HG02798 (cell line): ENCODE measurements at regions not wholly inside any gene's neighbourhood (a gene's known extent, or its start where the extent isn't known, plus 50 kb on each side); places are given as distances from the start of the nearest gene placed in this dataset.

ENCODE experiments used
- ATAC-seq: cut with Tn5 transposase; IDR thresholded peaks from one replicate; pipeline ENCODE4 v1.9.1; 2021; ENCODE audit warnings: mild to moderate bottlenecking; ENCODE audit not compliant: unreplicated experiment, poor library complexity

DNA sequence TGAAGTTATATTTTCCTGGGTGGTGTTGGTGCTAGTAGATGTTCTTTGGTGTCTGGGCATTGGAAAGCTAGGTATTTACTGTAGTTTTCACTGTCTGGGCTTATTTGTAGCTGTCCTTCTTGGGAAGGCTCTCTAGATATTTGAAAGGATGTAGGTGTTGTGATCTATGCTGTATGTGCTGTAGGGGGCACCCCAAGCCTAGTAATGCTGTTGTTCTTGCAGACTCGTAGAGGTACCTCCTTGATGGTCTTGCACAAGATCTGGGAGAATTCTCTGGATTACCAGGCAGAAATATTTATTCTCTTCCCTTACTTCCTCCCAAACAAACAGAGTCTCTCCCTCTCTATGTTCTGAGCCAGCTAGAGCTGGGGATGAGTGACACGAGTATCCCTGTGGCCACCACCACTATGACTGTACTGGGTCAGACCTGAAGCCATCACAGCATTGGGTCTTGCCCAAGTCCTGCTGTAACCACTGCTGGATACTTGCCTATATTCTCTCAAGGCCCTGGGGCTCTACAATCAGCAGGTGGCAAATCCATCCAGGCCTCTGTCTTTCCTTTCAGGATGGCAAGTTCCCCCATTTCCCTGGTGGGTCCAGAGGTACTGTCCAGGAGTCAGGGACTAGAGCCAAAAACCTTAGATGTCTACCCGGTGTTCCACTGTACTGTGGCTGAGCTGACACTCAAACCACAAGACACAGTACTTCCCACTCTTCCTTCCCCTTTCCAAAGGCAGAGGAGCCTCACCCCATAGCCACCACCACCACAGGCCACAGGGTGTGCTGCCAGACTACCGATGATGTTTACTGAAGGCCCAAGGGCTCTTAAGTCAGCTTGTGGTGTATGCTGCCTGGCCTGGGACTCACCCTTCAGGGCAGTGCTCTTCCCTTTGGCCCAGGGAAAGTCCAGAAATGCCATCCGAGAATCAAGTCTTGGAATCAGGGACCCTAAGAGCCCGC lies 195.2 kb upstream of the DPPA4 start:
- no peak for ATAC-seq

DNA sequence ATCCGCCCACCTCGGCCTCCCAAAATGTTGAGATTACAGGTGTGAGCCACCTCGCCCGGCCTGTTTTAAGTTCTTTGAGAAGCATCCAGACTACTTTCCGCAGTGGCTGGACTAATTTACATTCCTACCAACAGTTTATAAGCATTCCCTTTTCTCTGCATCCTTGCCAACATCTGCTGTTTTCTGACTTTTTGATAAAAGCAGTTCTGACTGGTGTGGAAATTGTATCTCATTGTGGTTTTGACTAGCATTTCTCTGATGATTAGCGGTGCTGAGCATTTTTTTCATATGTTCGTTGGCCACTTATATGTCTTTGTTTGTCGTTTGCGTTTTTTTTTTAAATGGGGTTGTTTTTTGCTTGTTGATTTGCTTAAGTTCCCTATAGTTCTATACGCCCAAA lies 208.4 kb upstream of the DPPA4 start:
- no peak for ATAC-seq

DNA sequence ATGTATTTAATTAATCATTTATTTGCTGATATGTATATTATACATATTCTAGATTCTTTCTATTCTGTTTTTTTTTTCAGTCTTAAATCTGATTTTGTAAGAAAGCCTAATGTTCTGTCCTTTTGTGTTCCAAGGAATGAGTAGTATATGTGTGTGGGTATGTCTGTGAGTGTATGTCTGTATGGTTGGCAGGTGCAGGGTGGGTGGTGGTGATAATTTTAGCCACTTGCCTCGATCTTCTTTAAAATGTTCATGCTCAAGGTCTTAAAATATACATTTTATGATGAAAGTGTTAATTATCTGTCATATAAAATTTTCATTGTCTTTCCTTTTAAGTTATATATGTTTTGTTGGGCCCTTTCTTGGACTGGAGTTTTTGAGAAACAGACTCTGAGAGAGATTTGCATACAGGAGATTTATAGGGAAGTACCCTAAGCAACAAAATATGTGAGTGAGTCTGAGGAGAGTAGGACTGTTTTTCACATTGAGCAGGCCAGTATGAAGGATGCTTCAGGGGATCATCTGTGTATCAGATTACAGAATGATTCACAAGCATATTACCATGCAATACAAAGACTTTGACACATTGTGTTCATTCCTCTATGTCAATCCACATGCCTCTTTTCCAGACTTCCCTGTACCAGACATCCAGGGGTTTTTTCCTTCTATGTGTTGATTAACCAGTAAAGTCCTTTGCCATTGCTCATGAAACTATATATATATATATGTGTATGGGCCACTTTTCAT lies 211.0 kb upstream of the DPPA4 start:
- ATAC-seq = no peak

- ATAC-seq = no peak
Observed at GRCh38 chr3:109553591-109554371, 216.4 kb upstream of the DPPA4 start.

- ATAC-seq = no peak
Observed at GRCh38 chr3:109559389-109559788, 222.0 kb upstream of the DPPA4 start.

DNA sequence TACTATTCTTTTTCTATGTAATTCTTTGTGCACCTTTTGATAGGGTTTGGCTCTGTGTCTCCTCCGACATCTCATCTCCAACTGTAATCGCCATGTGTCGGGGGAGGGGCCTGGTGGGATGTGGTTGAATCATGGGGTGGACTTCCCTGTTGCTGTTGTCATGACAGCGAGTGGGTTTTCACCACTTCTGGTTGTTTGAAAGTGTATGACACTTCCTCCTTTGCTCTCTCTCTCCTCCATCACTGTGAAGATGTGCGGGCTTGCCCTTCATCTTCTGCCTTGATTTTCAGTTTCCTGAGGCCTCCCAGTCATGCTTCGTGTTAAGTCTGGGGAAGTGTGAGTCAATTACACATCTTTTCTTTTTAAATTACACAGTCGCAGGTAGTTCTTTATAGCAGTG lies 225.8 kb upstream of the DPPA4 start:
- ATAC-seq = no peak

DNA sequence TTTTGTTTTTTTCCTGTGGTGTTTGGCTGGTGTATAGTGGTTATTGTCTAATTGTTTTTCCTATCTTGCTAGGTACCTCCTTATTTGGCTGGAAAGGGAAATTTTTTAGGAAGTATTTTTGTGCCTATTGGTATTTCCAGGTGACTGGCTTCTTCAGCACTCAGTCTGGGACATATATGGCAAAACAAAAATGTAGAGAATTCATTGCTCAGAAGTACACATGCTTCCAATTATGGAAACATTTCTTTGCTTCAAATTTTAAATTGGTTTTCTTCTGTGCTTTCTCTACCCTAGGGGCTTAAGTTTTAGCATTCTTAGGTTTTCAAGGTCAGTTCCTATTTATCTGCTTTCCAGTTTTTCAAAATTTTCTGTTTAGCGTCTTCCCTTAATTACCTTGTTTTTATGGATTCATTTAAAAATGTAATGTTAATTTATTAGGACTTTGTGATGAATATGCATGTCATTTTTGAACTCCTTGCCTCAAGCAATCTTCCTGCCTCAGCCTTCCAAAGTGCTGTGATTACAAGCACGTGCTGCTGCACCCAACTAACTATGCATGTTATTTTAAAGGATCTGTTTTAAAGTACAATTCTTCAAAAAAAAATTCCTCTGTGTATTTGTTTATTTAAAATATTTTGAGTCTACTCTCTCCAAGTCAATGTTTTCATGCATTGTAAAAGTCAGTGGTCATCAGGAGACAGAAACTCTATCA lies 231.9 kb upstream of the DPPA4 start:
- ATAC-seq = no peak

GRCh38 chr3:109570408-109570807 lies 233.1 kb upstream of the DPPA4 start:
- no peak for ATAC-seq

GRCh38 chr3:109572301-109572700 lies 235.0 kb upstream of the DPPA4 start:
- no peak for ATAC-seq

DNA sequence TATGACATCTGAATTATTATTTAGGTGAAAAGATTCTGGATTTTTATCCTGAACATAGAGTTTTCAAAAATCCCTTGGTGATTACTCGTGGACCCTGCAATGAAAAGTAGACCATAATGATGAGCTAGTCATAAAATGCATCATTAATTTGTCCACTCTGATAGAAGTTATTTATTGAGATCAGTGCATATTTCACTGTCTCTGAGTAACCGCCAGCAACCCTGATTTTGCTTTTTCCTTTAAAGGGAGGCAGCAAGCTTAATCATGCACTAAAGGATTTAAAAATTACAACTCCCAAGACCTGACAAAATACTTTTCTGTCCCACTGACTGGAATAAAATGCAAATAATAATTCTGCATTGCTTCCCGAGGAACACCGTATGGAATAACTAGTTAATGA lies 259.6 kb upstream of the DPPA4 start:
- ATAC-seq = no peak

- ATAC-seq = no peak
Observed at GRCh38 chr3:109597444-109597843, 260.1 kb upstream of the DPPA4 start.

DNA sequence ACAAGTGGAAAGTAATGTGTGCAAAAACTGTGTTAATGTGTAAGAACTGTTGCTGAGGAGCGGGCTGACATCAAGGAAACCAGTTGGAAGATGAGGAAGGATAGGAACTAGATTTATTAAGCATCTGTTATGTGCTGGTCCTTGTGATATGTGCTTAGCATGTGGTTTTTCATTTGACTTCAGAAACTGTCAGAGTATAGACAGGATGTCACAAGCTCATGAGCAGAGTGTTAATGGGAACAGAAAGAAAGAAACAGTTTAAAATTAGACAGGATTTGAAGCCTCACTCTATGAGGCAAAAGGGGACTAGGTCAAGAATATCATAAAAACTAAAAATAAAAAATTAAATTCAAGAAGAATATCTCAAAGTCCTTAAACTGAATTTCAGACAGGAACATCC lies 270.6 kb upstream of the DPPA4 start:
- no peak for ATAC-seq

DNA sequence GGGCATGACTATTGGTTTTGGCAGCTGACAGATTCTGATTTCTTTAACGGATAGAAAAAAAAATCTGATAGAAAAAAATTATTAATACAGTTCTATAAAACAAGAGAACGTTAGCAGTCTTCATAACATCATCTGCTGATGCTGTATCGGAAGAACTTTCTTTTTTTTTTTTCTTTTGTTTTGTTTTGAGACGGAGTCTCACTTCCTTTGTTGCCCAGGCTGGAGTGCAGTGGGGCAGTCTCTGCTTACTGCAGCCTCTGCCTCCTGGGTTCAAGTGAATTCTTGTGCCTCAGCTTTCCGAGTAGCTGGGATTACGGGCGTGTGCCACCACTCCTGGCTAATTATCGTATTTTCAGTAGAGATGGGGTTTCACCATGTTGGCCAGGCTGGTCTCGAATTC lies 271.2 kb upstream of the DPPA4 start:
- ATAC-seq = no peak

DNA sequence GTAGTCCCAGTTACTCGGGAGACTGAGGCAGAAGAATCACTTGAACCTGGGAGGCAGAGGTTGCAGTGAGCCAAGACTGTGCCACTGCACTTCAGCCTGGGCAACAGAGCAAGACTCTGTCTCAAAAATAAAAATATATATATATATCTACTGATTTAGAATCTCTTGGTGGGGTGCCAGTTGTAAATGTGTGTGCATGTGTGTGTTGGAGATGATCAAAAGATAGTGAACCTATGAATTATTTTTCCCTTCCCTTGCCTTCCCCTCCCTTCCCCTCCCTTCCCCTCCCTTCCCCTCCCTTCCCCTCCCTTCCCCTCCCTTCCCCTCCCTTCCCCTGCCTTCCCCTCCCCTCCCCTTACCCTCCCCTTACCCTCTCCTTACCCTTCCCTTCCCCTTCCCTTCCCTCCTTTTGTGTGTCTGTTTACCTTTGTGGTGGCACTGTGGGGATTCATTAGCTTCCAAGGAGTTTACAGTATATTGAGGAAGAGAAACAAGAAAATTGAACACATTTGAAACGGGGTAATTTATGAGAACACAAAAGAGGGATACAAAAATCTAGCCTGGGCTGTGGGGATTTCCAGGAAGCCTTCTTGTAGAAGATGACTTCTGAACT lies 281.5 kb upstream of the DPPA4 start:
- no peak for ATAC-seq

DNA sequence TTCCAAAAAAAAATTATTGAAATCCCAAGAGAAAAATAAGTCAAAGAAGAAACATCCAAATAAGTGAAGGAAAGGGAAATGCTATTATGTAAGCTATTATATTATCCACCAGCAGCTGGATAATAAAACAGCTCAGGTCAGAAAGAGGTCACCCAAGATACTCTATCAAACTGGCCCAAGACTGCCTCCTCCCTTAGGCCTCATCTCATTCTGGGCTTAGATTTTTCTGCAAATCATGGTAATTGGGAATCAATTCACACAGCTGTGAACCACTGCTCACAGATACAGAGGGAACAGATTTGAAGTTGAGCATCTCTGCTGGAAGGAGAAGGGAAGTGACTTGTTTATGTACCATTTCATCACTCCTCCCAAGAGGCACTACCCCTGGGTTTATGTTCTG lies 294.6 kb upstream of the DPPA4 start:
- no peak for ATAC-seq

DNA sequence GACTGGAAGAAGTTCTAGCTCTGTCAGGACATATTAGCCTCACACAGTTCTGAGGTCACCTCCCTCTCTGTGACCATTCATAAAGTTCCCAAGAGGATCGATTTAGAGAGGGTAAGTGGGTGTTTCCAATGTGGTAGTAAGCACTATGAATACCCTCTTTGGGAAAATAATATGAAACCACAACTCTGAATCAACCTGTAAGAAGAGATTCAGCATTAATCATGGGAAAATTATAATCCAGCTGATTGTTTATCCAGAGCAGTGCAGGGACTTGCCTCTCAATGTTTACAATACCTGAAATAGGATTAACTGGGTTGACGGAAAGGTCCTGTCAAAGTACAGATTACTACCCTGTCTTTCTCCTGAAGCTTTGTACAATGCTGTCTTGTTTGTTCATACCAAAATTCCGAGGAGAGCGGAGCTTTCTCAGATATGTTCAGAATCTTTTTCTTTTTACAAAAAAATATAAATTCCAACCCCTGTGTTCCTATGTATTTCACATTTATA lies 302.9 kb upstream of the DPPA4 start:
- no peak for ATAC-seq

DNA sequence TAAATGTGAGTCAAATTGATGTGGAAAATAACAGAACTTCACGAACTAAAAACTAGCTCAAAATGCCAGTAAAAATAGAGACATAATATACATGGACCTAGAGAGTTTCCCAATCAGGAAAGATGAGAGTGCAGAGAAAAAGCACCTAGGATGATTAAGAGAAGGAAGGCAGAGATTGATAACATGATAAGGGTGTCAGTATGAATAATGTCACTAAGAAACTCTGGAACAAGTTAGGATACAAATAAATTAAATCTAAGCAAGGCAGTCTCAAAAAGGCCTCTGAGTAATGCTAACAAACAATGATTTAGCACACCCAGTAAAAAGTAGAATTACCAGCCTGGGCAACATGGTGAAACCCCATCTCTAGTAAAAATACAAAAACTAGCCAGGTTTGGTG lies 304.7 kb upstream of the DPPA4 start:
- no peak for ATAC-seq

- no peak for ATAC-seq
Observed at GRCh38 chr3:109643590-109643989, 306.2 kb upstream of the DPPA4 start.

GRCh38 chr3:109644332-109644731 lies 307.0 kb upstream of the DPPA4 start:
- ATAC-seq = no peak

GRCh38 chr3:109644746-109645145 lies 307.4 kb upstream of the DPPA4 start:
- no peak for ATAC-seq
